Hippocampal formation (tissue), 2 donors: ENCODE measurements at regions not wholly inside any gene's neighbourhood (a gene's known extent, or its start where the extent isn't known, plus 50 kb on each side); places are given as distances from the start of the nearest gene placed in this dataset.

ENCODE experiments used
- DNase-seq, 2 donors: peaks; one replicate each; lab custom pipeline; 2025; lab: John Stamatoyannopoulos, UW

- no peak for DNase-seq
These were observed 142.0 kb downstream of the COL6A3 start for GRCh38 chr2:237271698-237272652.
